Activated CD8-positive, alpha-beta memory T cell treated with anti-CD3 and anti-CD28 coated beads, Interleukin-2, amount 50 U/mL, for 1 hour (primary cell): ENCODE measurements at regions not wholly inside any gene's neighbourhood (a gene's known extent, or its start where the extent isn't known, plus 50 kb on each side); places are given as distances from the start of the nearest gene placed in this dataset.
"Not testable (repeated sequence)": the region's sequence is repeated elsewhere in the genome, so short reads cannot be mapped to it uniquely, and the experiment has no call there.

Experiments used
- DNase-seq: peaks from one replicate; pipeline ENCODE4 v3.0.0-alpha.2; 2020; ENCODE audit errors: extremely low read depth

- no peak for DNase-seq
These were observed 107.7 kb upstream of the DTNBP1 start for GRCh38 chr6:15770347-15771143.

- no peak for DNase-seq
These were observed 106.7 kb upstream of the DTNBP1 start for GRCh38 chr6:15769511-15770018.

- DNase-seq, result no peak
These were observed 106.2 kb upstream of the DTNBP1 start for GRCh38 chr6:15768999-15769398.

- DNase-seq, result no peak
These were observed 101.0 kb upstream of the DTNBP1 start for GRCh38 chr6:15763837-15764236.

- no peak for DNase-seq
These were observed 100.5 kb upstream of the DTNBP1 start for GRCh38 chr6:15763364-15763763.

GRCh38 chr6:15761045-15761502 lies 98.2 kb upstream of the DTNBP1 start:
- DNase-seq, result no peak

- DNase-seq, result no peak
These were observed 95.9 kb upstream of the DTNBP1 start for GRCh38 chr6:15758631-15759215.

GRCh38 chr6:15755526-15755925 lies 92.7 kb upstream of the DTNBP1 start:
- no peak for DNase-seq

GRCh38 chr6:15754706-15755079 lies 91.9 kb upstream of the DTNBP1 start:
- no peak for DNase-seq

- DNase-seq, result no peak
These were observed 91.3 kb upstream of the DTNBP1 start for GRCh38 chr6:15754035-15754705.

- no peak for DNase-seq
These were observed 90.0 kb upstream of the DTNBP1 start for GRCh38 chr6:15752820-15753219.

GRCh38 chr6:15751721-15752350 lies 89.0 kb upstream of the DTNBP1 start:
- no peak for DNase-seq

GRCh38 chr6:15748341-15748740 lies 85.5 kb upstream of the DTNBP1 start:
- DNase-seq, result no peak

GRCh38 chr6:15747354-15747883 lies 84.6 kb upstream of the DTNBP1 start:
- no peak for DNase-seq

GRCh38 chr6:15745781-15746180 lies 83.0 kb upstream of the DTNBP1 start:
- DNase-seq, result no peak

- no peak for DNase-seq
These were observed 82.1 kb upstream of the DTNBP1 start for GRCh38 chr6:15744818-15745402.

- not testable (repeated sequence) for DNase-seq
These were observed 79.2 kb upstream of the DTNBP1 start for GRCh38 chr6:15742013-15742412.

- no peak for DNase-seq
These were observed 78.6 kb upstream of the DTNBP1 start for GRCh38 chr6:15741405-15741804.

GRCh38 chr6:15739867-15740266 lies 77.0 kb upstream of the DTNBP1 start:
- no peak for DNase-seq

- no peak for DNase-seq
These were observed 76.5 kb upstream of the DTNBP1 start for GRCh38 chr6:15739353-15739752.

- DNase-seq, result not testable (repeated sequence)
These were observed 75.4 kb upstream of the DTNBP1 start for GRCh38 chr6:15738195-15738594.

- no peak for DNase-seq
These were observed 73.5 kb upstream of the DTNBP1 start for GRCh38 chr6:15736297-15736696.
